HepG2 (cell line): ENCODE measurements at regions not wholly inside any gene's neighbourhood (a gene's known extent, or its start where the extent isn't known, plus 50 kb on each side); places are given as distances from the start of the nearest gene placed in this dataset.

Experiments
- ATAC-seq: fragments of 200-7000 bp; cut with Tn5 transposase; 3 replicates; pipeline ENCODE4 v1.9.1; 2020; ENCODE audit warnings: mild to moderate bottlenecking, moderate library complexity
- BruUV-seq: library from RNA; stranded (reverse); fragments of 400-500 nt; replicated peaks from 2 replicates; lab custom pipeline; 2021; lab: Mats Ljungman, UMichigan
- CTCF ChIA-PET: fragments of 300-600 bp; formaldehyde crosslinking; extraction: SDS; loops from one replicate; lab custom pipeline; 2021; ENCODE audit warnings: low total read pairs, inconsistent platforms, low intra/inter-chr PET ratio; lab: Yijun Ruan, JAX
- POLR2A ChIA-PET: fragments of 350-600 bp; sonication (Branson Sonifier 250); formaldehyde crosslinking; loops from one replicate; lab custom pipeline; 2020; ENCODE audit warnings: antibody characterized with exemption, inconsistent platforms; lab: Yijun Ruan, JAX
- DNase-seq: peaks from one replicate; pipeline ENCODE4 v3.0.0-alpha.2; 2015; ENCODE audit warnings: low spot score
- FAIRE-seq: peaks from 3 replicates; lab custom pipeline; 2011; peaks lifted over from hg19 to GRCh38; lab: Jason Lieb, UNC
- H2AFZ ChIP-seq: one replicate; pipeline ENCODE4 v1.6.1; 2011; ENCODE audit warnings: low read length, inconsistent platforms
- H3K27ac ChIP-seq: fragments of 300-600 bp; 3 replicates; pipeline ENCODE4 v1.8.0; 2011; ENCODE audit warnings: mixed run types, mild to moderate bottlenecking, mixed read lengths, low read length, inconsistent platforms; ENCODE audit not compliant: insufficient read depth; ENCODE audit errors: extremely low read length
- H3K27me3 ChIP-seq, 2 experiments: fragments of 200-600 bp in 1 of 2; 2 replicates in 1 of 2; 3 replicates in 1 of 2; pipeline versions ENCODE4 v1.6.0 to v1.8.0; 2011; ENCODE audit warnings: low read length in 2 of 2, mild to moderate bottlenecking in 2 of 2, moderate library complexity in 2 of 2, inconsistent platforms in 1 of 2; ENCODE audit not compliant: insufficient read depth in 2 of 2, control insufficient read depth in 1 of 2
- H3K36me3 ChIP-seq, 2 experiments: fragments of 200-600 bp in 1 of 2; replicated peaks in 1 of 2; 2 replicates in 1 of 2; 3 replicates in 1 of 2; pipeline versions ENCODE4 v1.5.1 to v1.8.0; 2011; ENCODE audit warnings: low read length in 2 of 2, inconsistent platforms in 1 of 2; ENCODE audit not compliant: insufficient read depth in 2 of 2, control insufficient read depth in 1 of 2
- H3K4me1 ChIP-seq: 2 replicates; pipeline ENCODE4 v1.5.1; 2012; ENCODE audit warnings: low read length, inconsistent platforms; ENCODE audit not compliant: insufficient read depth
- H3K4me2 ChIP-seq: 2 replicates; pipeline ENCODE4 v1.6.0; 2011; ENCODE audit warnings: low read depth, low read length, inconsistent platforms
- H3K4me3 ChIP-seq, 3 experiments: fragments of 200-600 bp in 1 of 3; sonication (generic), shearing (Covaris generic) in 1 of 3; replicated peaks in 1 of 3; 2 replicates each; pipeline ENCODE4 v1.5.1; 2011 to 2016; ENCODE audit warnings: low read length in 3 of 3, inconsistent platforms in 2 of 3, low read depth in 2 of 3, mild to moderate bottlenecking in 2 of 3, control low read depth in 1 of 3, mixed read lengths in 1 of 3; ENCODE audit not compliant: insufficient read depth in 1 of 3
- H3K79me2 ChIP-seq: one replicate; pipeline ENCODE4 v1.6.1; 2011; ENCODE audit warnings: low read length, inconsistent platforms; ENCODE audit not compliant: insufficient read depth
- H3K9ac ChIP-seq: 2 replicates; pipeline ENCODE4 v1.6.0; 2011; ENCODE audit warnings: mild to moderate bottlenecking, low read depth, low read length, inconsistent platforms; ENCODE audit not compliant: insufficient read depth
- H3K9me3 ChIP-seq: 2 replicates; pipeline ENCODE4 v1.5.1; 2012; ENCODE audit warnings: mild to moderate bottlenecking, low read length
- H4K20me1 ChIP-seq: 2 replicates; pipeline ENCODE4 v1.6.0; 2011; ENCODE audit warnings: inconsistent platforms, mild to moderate bottlenecking, low read length, moderate library complexity; ENCODE audit not compliant: insufficient read depth
- ASH2L ChIP-seq: fragments of 300-600, 200-600 bp; sonication (generic); IDR thresholded peaks from 2 replicates; pipeline ENCODE4 v1.7.0; 2017; ENCODE audit warnings: low read depth, mild to moderate bottlenecking, moderate library complexity, mixed read lengths, low read length; ENCODE audit not compliant: insufficient read length
- FOSL2 ChIP-seq: sonication (generic); formaldehyde crosslinking; IDR thresholded peaks from 2 replicates; pipeline ENCODE4 v1.4.0; 2020; ENCODE audit warnings: missing genetic modification reagents
- FOXA1 ChIP-seq, 2 experiments: fragments of 450-650 bp in 1 of 2; sonication (generic) in 1 of 2; formaldehyde crosslinking in 1 of 2; IDR thresholded peaks; 2 replicates each; pipeline versions ENCODE4 v1.4.0 to v1.6.1; 2016 to 2020; ENCODE audit warnings: missing genetic modification reagents in 1 of 2
- GABPB1 ChIP-seq: IDR thresholded peaks from 2 replicates; pipeline ENCODE4 v1.6.1; 2016; ENCODE audit warnings: mild to moderate bottlenecking, missing genetic modification reagents, moderate library complexity, missing compliant biosample characterization
- GATAD2A ChIP-seq: IDR thresholded peaks from 2 replicates; pipeline ENCODE4 v1.6.1; 2016
- HMG20A ChIP-seq: IDR thresholded peaks from 2 replicates; pipeline ENCODE4 v1.6.1; 2016; ENCODE audit warnings: borderline replicate concordance
- PHF8 ChIP-seq: sonication (generic); formaldehyde crosslinking; IDR thresholded peaks from 2 replicates; pipeline ENCODE4 v1.5.0; 2020; ENCODE audit warnings: missing genetic modification reagents
- TSC22D2 ChIP-seq: sonication (generic); formaldehyde crosslinking; IDR thresholded peaks from 2 replicates; pipeline ENCODE4 v1.5.1; 2020; ENCODE audit warnings: missing genetic modification reagents, mild to moderate bottlenecking, borderline replicate concordance
- YEATS4 ChIP-seq: sonication (generic); formaldehyde crosslinking; IDR thresholded peaks from 2 replicates; pipeline ENCODE4 v1.4.0; 2020; ENCODE audit warnings: missing genetic modification reagents, borderline replicate concordance
- ZBTB8A ChIP-seq: sonication (generic); formaldehyde crosslinking; IDR thresholded peaks from 2 replicates; pipeline ENCODE4 v1.4.0; 2020; ENCODE audit warnings: mild to moderate bottlenecking, low read depth, missing genetic modification reagents, borderline replicate concordance
- ZFX ChIP-seq: sonication (generic); formaldehyde crosslinking; IDR thresholded peaks from 2 replicates; pipeline ENCODE4 v1.4.0; 2020; ENCODE audit warnings: mild to moderate bottlenecking, low read depth, missing genetic modification reagents, moderate library complexity
- ZNF549 ChIP-seq: sonication (generic); formaldehyde crosslinking; IDR thresholded peaks from 2 replicates; pipeline ENCODE4 v1.5.0; 2020; ENCODE audit warnings: missing genetic modification reagents
- ZNF552 ChIP-seq: sonication (generic); formaldehyde crosslinking; IDR thresholded peaks from 2 replicates; pipeline ENCODE4 v1.9.0; 2022; ENCODE audit warnings: missing genetic modification reagents, mild to moderate bottlenecking, borderline replicate concordance
- ZNF556 ChIP-seq: sonication (generic); formaldehyde crosslinking; IDR thresholded peaks from 2 replicates; pipeline ENCODE4 v1.4.0; 2020; ENCODE audit warnings: mild to moderate bottlenecking, missing genetic modification reagents, borderline replicate concordance
- ZNF629 ChIP-seq: sonication (generic); formaldehyde crosslinking; conservative IDR thresholded peaks from 2 replicates; pipeline ENCODE4 v1.5.0; 2020; ENCODE audit warnings: missing genetic modification reagents
- ZNF644 ChIP-seq: IDR thresholded peaks from 2 replicates; pipeline ENCODE4 v1.6.1; 2016; ENCODE audit warnings: low read depth
- WGBS: methylation state at CpG from one replicate; pipeline ENCODE4 v1.1.6; 2017; ENCODE audit warnings: low lambda C conversion rate; 5-methylcytosine and 5-hydroxymethylcytosine counted together
- in situ Hi-C: cut with HindIII; loops from 2 replicates; pipeline ENCODE4 v1.10.0; 2017; ENCODE audit warnings: low pct_unique_long_range_greater_than_20kb; ENCODE audit not compliant: extremely low pct_ligation_motif_present
- intact Hi-C: fragments of 100-400 bp; cut with micrococcal nuclease; formaldehyde crosslinking; loops from one replicate; pipeline ENCODE4 v1.10.0; 2022; ENCODE audit not compliant: unreplicated experiment
- TF ChIP-seq, protein P1 (sequence below): sonication (generic); formaldehyde crosslinking; IDR thresholded peaks from 2 replicates; pipeline ENCODE4 v1.8.1; 2023; ENCODE audit warnings: missing genetic modification reagents, mild to moderate bottlenecking, borderline replicate concordance
- TF ChIP-seq, protein P2 (sequence below): sonication (generic); formaldehyde crosslinking; IDR thresholded peaks from 2 replicates; pipeline ENCODE4 v1.4.0; 2020; ENCODE audit warnings: missing genetic modification reagents
- TF ChIP-seq, protein P3 (sequence below): sonication (generic); formaldehyde crosslinking; IDR thresholded peaks from 2 replicates; pipeline ENCODE4 v1.5.1; 2020; ENCODE audit warnings: mild to moderate bottlenecking, missing genetic modification reagents, moderate library complexity

- Histone ChIP-seq H3K4me1 (peaks cover 57% of the 10 kb centered on the region), H4K20me1 (no peaks in the 10 kb centered on the region), H3K79me2 (no peaks in the 10 kb centered on the region), H3K27ac (no peak overlapping the region), H3K36me3 (no peaks in the 10 kb centered on the region), H3K4me3 (no peak overlapping the region), H3K9me3 (no peaks in the 10 kb centered on the region), H2AFZ (no peak overlapping the region), H3K4me2 (no peak overlapping the region), H3K9ac (no peak overlapping the region), H3K27me3 (no peaks in the 10 kb centered on the region)
- intact Hi-C loops = no loop called here
- peak; percentile 66 for DNase-seq
- ATAC-seq = peak; percentile 48; the same call in 2 of the 3 replicates
- CTCF ChIA-PET = no interaction called here
- FAIRE-seq = no peak
- POLR2A ChIA-PET = no interaction called here
- in situ Hi-C loops = no loop called here
- BruUV-seq = no TSS peak
- 89% methylated on average over 1 of the region's 3 CpGs for WGBS
- no peak for TF ChIP-seq ZNF552
- TF ChIP-seq HMG20A (CRISPR knock-in tag) = 0 out of 2 replicates have a peak, but pooled peaks have one; percentile 12
- no peak for TF ChIP-seq FOXA1 (IDR thresholded peaks at IDR 0.05)
- TF ChIP-seq FOXA1 (CRISPR knock-in tag; IDR thresholded peaks at IDR 0.05) = no peak
- TF ChIP-seq YEATS4 (CRISPR knock-in tag) = no peak
- TF ChIP-seq, protein P1, sequence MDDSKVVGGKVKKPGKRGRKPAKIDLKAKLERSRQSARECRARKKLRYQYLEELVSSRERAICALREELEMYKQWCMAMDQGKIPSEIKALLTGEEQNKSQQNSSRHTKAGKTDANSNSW = no peak
- TF ChIP-seq GATAD2A = 0 out of 2 replicates have a peak, but pooled peaks have one; percentile 33
- no peak for TF ChIP-seq ZBTB8A (CRISPR knock-in tag)
- TF ChIP-seq ASH2L = no peak
- 0 out of 2 replicates have a peak, but pooled peaks have one; percentile 25 for TF ChIP-seq ZFX (CRISPR knock-in tag)
- TF ChIP-seq PHF8 (CRISPR knock-in tag) = no peak
- no peak for TF ChIP-seq TSC22D2 (CRISPR knock-in tag)
- TF ChIP-seq ZNF556 = no peak
- 0 out of 2 replicates have a peak, but pooled peaks have one; percentile 32 for TF ChIP-seq GABPB1 (CRISPR knock-in tag)
- TF ChIP-seq, protein P2, sequence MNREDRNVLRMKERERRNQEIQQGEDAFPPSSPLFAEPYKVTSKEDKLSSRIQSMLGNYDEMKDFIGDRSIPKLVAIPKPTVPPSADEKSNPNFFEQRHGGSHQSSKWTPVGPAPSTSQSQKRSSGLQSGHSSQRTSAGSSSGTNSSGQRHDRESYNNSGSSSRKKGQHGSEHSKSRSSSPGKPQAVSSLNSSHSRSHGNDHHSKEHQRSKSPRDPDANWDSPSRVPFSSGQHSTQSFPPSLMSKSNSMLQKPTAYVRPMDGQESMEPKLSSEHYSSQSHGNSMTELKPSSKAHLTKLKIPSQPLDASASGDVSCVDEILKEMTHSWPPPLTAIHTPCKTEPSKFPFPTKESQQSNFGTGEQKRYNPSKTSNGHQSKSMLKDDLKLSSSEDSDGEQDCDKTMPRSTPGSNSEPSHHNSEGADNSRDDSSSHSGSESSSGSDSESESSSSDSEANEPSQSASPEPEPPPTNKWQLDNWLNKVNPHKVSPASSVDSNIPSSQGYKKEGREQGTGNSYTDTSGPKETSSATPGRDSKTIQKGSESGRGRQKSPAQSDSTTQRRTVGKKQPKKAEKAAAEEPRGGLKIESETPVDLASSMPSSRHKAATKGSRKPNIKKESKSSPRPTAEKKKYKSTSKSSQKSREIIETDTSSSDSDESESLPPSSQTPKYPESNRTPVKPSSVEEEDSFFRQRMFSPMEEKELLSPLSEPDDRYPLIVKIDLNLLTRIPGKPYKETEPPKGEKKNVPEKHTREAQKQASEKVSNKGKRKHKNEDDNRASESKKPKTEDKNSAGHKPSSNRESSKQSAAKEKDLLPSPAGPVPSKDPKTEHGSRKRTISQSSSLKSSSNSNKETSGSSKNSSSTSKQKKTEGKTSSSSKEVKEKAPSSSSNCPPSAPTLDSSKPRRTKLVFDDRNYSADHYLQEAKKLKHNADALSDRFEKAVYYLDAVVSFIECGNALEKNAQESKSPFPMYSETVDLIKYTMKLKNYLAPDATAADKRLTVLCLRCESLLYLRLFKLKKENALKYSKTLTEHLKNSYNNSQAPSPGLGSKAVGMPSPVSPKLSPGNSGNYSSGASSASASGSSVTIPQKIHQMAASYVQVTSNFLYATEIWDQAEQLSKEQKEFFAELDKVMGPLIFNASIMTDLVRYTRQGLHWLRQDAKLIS = no peak
- no peak for TF ChIP-seq ZNF629 (CRISPR knock-in tag)
- TF ChIP-seq FOSL2 (CRISPR knock-in tag) = peak; percentile 75
- TF ChIP-seq, protein P3, sequence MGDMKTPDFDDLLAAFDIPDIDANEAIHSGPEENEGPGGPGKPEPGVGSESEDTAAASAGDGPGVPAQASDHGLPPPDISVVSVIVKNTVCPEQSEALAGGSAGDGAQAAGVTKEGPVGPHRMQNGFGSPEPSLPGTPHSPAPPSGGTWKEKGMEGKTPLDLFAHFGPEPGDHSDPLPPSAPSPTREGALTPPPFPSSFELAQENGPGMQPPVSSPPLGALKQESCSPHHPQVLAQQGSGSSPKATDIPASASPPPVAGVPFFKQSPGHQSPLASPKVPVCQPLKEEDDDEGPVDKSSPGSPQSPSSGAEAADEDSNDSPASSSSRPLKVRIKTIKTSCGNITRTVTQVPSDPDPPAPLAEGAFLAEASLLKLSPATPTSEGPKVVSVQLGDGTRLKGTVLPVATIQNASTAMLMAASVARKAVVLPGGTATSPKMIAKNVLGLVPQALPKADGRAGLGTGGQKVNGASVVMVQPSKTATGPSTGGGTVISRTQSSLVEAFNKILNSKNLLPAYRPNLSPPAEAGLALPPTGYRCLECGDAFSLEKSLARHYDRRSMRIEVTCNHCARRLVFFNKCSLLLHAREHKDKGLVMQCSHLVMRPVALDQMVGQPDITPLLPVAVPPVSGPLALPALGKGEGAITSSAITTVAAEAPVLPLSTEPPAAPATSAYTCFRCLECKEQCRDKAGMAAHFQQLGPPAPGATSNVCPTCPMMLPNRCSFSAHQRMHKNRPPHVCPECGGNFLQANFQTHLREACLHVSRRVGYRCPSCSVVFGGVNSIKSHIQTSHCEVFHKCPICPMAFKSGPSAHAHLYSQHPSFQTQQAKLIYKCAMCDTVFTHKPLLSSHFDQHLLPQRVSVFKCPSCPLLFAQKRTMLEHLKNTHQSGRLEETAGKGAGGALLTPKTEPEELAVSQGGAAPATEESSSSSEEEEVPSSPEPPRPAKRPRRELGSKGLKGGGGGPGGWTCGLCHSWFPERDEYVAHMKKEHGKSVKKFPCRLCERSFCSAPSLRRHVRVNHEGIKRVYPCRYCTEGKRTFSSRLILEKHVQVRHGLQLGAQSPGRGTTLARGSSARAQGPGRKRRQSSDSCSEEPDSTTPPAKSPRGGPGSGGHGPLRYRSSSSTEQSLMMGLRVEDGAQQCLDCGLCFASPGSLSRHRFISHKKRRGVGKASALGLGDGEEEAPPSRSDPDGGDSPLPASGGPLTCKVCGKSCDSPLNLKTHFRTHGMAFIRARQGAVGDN (CRISPR knock-in tag) = peak; percentile 68
- TF ChIP-seq ZNF549 = no peak
- TF ChIP-seq ZNF644 (CRISPR knock-in tag) = no peak
Measured at GRCh38 chr12:115440438-115440837, 756.5 kb upstream of the TBX3 start.
